Glomerular endothelial cell (primary cell): ENCODE measurements at regions not wholly inside any gene's neighbourhood (a gene's known extent, or its start where the extent isn't known, plus 50 kb on each side); places are given as distances from the start of the nearest gene placed in this dataset.

Experiments
- DNase-seq: peaks from one replicate; pipeline ENCODE4 v3.0.0-alpha.2; 2011; ENCODE audit warnings: low read depth, low spot score; ENCODE audit errors: extremely low read depth

DNA sequence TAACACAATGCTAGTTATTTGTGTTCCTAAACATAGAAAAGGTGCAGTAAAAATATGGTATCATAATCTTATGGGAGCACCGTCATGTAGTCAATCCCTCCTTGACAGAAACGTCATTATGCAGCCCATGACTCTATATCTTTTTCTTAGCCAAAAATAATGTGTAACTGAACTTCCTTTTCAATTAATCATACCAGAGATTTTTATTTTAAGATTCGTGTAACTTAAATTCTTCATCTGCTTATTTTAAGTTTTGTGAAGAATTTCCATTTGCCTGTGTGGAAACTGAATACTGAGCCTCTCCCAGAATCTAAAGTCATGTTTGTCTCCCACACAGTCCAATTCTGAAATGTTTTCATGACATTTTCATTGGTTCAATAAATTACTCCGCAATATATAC lies 699.1 kb downstream of the KCNA4 start:
- DNase-seq: no peak

DNA sequence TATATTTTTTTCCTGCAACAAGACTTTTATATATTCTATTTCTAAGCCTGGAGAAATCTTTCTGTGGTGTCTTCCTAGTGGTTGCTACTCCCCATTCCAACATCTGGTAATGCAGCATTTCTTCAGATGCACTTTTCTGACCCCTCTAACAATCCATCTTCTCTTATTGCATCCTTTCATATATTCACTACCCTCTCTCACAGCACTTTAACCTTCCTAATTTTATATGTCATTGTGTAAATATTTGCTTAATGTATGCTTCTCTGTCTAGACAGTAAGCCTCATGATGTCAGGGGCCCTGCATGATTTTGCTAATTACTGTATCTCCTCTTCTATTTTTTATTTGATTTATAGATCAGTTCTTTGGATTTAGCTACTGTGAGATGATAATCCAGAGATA lies 701.6 kb downstream of the KCNA4 start:
- no peak for DNase-seq

DNA sequence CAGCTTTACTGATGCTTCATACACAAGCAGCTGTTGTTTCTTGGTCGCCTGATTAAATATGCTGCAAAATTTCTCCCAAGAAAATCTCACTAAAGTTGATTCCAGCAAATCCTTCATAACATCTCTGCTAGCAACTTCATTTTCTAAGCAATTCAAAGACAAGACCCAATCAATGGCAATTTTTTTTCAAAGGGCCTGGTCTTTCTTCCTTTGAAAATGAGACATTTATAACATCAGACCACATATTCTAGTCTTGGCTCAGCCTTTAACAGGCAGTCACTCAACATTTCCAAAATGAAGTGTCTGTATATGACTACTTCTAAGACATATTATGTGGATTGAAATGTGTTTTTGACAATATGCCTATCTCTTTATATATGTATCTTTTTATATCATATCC lies 702.6 kb downstream of the KCNA4 start:
- no peak for DNase-seq

DNA sequence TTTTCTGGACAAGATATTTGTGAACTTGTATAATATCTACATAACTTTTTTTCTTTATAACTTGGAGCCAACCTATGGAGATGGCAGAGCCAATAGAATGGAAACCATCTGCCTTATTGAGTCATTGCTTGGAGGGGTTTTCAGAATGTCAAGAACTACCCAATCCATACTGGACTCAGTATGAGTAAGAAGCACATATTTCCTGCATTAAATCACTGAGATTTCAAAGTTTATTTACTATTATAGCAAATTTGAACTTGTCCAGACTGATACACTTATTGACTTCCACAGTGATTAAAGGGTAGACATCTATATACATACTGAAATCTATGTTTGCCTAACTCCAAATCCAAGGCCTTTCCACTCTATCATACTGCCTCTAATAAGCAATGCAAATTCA lies 704.0 kb downstream of the KCNA4 start:
- no peak for DNase-seq

DNA sequence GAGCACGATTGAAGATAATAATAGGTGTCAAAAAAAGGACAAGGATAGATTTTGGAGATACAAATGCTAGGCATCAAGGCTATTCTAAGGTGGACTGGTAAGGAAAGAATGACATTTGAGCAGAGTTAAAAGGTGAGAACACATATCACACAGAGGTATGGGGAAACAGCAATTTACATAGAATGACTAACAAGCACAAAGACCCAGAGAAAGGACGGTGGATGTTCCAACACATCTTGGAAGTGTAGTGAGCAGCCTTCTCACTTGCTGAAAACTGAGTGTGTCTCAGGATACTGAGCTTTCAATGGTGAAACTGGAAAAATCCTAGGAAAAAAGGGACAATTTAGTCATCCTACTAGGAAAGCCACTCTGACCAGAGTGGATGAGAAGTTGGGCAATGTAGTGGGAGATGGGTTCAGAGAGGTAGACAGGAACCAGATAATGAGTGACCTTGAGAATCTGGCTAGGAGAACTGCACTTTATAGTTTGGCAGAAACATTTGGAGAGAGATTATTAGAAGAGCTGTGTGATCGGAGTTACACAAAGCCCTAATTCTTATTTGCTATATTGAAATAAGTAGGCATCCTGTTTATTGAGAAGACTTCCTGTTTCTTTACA lies 706.0 kb downstream of the KCNA4 start:
- no peak for DNase-seq

DNA sequence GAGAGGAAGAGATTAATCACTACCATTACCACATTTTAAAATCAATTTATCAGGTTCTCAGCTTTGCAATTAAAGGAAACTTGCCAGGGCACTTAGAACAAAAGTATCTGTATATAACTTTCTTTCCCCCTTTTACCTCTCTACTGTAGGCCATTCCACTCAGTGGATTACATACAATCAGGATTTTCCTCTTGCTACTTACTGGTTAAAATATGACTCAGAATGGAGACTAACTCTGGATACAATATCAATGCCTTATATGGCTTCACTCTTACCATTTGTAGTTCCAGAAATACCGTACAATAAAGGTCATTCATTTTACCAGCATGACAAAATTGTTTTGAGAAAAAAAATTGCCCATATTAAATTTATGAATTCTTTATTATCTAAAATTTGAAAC lies 706.8 kb downstream of the KCNA4 start:
- DNase-seq: no peak

DNA sequence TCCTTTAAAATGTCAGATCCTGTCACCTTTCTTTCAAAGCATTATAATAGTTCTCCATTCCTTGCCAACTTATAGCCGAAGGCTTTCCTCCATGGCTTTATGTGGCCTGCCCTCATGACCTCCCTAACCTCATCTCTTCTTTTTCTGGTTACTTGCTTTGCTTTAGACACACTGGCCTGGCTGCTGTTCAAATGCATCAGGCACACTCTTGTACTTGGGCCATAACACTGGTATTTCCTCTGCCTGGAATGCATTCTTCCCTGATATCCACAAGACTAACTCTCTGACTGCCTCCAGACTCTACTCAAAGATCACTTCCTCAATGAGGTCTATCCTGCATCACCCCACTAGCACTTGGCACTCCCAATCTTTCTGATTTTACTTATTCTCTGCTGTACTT lies 710.3 kb downstream of the KCNA4 start:
- no peak for DNase-seq

DNA sequence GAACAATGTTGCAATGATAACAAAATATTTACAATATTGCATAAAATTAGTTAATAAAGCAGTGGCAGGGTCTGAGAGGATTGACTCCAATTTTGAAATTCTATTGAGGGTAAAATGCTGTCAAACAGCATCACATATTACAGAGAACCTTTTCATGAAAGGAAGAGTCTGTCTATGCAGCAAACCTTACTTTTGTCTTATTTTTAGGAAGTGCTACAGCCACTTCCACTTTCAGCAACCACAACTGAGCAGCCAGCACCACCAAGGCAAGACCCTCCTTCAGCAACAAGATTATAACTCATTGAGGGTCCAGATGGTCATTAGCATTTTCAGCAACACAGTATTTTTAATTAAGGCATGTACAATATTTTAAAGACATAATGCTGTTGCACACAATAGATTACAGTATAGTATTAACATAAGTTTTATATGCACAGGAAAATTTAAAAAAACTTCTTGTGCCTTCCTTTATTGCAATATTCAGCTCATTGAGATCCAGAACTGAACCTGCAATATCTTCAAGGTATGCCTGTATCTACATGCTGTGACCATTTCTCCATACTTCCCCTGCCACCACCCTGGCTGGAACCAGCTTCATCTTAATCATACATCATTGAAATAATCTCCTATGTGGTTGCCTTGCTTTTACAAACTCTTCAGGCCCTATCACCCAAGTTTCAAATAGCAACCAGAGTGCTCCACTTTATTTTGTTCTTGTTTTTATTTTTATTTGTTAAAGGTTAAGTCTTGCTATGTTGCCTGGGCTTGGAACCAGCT lies 711.2 kb downstream of the KCNA4 start:
- no peak for DNase-seq

DNA sequence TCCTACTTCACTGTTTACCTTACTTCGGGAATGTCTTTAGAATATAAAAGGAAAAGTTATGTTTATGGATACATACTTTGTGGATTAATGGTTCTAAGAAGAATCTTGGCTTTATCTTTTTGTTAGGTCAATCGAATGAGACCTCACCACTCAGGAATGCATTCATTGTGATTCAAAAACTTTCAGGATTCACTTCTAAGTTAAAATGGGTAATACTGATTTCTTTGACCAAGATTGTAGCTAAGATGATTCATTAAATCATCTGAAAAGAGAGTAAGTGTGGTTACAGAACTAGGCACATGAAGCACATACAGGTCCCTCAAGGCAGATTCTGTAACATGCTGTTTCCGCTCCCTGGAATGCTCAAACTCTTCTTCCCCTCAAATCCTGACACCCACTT lies 716.4 kb downstream of the KCNA4 start:
- no peak for DNase-seq

DNA sequence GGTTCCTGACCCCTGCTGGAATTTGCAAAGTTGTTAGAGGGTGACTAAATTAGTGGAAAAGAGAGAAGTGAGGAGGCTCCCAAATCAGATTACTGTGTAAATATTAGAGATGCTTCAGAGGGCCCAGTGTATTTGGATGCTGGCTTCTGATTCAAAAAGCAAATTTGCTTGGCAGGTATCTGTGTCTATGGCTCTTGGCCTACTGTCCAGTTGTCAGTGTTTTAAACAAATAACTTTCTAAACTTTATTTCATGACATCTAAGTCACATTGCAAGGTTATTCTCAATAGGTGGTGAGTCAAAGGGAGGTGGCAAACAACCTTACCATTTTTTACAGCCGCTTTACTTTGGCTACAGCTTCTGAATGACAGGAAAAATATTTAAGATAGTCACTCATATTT lies 720.1 kb downstream of the KCNA4 start:
- DNase-seq: no peak

DNA sequence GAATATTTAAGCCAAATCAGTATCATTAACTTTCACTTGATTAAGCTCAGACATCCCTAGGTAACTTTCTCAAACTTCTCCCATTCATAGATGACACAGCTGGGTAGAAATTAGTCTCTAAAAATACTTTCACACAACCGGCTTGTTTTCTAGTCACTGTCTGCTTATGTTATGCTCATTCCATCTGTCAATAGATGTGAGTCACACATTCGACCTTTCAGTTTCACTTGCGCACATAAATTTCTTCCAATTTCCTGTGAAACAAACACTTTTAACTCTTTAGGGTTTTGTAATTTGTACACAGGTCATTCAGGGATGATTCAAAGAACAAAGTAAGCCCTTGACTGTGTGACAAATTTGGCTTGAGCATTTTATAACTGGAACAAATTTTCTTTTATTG lies 723.0 kb downstream of the KCNA4 start:
- no peak for DNase-seq

DNA sequence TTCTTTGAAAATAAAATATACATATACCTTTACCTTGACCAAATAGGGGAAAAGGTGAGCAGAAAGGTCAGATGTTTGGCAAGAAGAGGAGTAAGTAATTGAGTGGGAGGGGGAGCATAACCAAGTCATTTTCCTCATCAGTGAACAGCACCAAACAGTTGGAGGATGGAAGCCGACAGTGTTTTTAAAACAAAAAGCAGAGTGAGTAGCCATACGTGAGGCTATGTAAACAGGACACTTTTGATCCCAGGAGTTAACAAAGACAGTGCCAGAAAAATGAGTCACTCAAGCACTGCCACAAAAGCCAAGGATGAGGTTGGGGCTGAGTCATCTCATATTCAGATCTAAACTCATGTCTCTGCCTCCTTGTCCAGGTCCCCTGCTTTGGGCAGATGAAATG lies 734.7 kb downstream of the KCNA4 start:
- peak; percentile 75 for DNase-seq

DNA sequence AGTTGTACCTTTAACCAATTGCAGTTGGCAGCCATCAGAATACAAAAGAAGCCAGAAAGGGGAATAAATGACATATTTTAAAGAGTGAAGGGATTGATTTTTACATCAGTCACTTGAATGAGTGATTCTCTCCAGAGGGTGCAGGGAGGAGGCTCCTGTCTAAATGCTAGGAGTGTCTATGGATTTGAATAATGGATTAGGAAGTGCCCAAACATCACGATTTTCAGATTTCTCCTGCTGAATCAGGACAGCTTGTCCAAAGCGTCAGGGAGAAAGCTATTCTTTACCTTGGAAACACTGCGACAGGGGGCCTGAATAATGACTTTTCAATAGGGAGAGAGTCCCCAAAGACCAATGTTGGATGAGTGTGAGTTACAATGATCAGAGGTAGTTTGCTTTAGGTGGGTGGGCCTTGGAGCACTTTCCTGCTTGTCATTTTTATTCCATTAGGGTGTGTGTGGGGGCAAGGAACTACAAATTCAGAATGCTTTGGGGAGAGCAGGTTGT lies 735.5 kb downstream of the KCNA4 start:
- no peak for DNase-seq

DNA sequence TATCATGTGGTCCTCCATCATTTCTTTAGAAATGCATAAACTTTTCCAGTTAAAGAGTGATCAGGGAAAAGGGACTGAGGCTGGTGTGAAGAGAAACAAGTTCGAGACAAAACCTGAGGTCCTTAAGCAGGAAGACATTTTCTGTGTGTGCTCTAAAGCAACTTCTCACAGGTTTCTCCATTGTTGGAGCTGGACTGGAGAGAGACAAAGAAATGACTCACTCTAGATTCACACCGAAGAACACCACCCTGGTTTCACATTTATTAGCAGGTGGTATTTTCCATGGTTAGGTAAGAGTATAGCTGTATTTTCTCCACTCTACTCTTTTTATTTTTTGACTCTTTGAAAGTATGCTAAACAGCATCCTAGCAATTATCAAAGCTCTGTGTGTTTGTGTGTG lies 736.4 kb downstream of the KCNA4 start:
- no peak for DNase-seq

DNA sequence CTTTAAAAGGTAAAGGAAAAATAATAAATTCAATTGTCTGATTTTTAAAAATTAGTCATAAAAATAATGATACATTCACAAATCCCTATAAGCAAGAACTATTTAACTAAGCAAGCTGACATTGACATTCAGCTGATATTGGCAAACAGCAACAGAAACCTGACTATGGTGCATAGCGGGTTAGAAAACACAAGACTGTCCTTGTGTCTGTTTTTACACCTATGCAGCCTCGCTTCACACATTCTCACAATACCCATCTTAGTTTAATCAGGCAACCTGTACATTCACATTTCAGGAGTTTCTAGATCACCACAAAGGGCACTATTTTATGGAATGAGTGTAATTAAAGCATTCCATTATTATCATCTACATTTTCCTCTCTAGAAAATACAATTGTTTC lies 737.1 kb downstream of the KCNA4 start:
- DNase-seq: no peak

DNA sequence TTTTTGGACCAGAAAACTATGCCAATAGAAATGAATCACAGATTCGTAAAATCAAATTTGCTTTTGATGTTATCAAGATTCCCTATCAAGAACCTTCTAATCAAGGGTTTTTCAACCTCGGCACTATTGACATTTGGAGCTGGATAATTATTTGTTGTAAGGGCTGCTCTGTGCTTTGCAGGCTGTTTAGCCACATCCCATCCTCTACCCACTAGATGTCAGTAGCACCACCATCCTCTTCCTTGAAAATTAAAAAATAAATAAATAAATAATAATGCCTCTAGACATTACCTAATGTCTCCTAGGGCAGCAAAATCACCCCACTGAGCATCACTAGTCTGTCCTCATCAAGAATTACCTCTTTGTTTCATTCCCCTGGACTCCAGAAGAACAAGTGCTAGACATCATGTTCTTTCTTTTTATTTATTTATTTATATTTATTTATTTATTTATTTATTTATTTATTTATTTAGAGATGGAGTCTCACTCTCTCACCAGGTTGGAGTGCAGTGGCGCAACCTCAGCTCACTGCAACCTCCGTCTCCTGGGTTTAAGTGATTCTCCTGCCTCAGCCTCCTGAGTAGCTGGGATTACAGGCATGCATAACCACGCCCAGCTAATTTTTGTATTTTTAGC lies 744.7 kb downstream of the KCNA4 start:
- DNase-seq: no peak

DNA sequence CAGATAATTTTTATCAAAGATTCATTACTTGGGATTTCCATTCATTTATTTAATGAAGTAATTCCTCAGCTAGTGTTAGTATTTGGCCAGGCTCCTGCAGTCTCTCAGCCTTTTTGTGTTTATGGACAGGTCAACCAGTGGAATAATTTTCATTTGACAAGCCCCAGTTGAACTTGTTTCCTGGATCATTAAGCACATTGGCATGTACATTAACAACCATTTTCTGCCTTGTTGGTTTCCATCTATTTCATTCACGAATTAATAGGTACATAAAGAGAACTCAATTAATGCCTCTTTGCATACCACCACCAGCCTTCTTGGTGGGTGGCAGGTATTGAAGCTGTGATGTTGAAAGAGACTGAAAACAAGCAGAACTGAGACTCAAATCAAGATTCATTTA lies 745.2 kb downstream of the KCNA4 start:
- no peak for DNase-seq

DNA sequence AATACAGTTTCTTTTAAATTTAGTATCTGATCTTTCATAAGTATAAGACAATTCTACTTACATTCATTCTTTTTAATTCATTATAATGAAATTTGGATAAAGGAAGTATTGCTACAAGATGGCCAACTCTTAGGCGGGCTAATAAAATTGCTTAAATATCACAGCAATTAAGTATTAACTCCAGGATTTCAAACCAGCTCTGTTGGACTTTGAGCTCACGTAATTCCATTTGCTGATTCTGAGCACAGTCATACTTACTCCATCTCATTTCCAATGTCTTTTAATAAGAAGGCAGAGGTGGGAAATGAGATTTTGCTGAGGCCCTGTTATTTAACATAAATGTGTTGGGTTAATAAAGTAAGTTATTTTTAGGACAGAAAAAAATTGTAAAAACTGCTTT lies 748.1 kb downstream of the KCNA4 start:
- no peak for DNase-seq

DNA sequence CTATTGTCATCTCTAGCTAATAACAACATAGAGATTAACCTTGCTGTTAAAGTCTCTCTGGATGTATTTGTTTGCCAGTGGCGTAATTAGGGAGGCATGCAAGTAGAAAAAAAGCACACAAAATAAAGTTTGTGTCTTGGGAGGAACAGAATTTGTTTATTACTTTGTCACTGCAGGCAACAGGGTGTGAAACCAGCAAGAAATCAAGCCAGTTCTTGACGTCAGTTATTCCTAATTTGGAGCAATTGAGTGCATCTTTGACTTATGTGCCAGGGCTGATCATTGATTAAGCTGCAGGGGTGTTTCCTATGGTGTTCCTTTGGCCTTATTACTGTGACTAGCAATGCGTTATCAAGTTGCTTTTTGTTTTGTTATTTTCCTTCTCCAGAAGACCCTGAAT lies 751.0 kb downstream of the KCNA4 start:
- no peak for DNase-seq

DNA sequence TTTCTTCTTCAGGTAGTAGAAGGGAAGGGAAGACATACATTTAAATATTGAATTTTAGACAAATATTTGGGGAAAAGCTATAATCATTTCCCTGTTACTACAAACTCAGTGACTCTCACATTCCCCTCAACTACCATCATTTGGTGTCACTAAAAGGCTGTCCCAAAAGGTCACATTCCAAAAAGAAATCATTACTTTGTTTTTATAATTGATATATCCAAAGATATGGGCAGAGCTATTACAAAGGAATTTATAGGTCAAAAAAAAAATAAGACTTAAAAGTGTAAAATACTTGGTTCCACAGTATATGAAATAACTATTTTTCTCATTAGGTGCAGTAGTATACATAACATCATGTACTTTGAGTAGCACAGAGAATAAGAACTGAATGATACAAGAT lies 751.4 kb downstream of the KCNA4 start:
- no peak for DNase-seq

DNA sequence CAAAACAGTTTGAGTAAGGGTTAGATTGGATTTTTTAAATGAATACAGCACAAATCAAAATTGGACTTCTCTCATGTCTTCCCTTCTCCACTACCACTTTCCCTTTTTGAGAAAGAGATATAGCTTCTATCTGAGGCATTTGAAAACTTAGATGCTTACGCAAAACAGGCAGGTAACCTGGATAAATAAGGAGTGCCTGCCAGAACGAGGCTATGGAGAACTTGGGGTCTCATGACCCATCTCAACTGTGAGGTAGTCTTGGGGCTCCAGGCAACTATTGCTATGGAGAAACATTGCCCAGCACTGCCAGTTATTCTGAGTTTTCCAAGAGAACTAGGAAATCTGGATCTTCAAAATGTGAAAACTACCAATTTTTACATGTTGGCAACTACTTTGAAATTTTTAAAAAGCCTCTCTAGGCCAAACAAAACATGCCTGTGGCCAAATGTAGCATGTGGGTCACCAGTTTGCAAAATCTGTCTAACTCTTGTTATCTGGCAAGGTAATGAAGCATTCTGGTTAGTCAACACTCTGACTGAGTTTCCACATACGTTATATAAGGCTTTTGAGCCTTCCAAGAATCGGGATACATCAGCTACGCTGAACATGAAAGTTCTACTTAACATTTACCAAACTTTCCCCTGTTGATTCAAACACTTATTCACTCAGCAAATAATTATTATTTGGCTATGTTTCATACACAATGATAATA lies 752.7 kb downstream of the KCNA4 start:
- no peak for DNase-seq

DNA sequence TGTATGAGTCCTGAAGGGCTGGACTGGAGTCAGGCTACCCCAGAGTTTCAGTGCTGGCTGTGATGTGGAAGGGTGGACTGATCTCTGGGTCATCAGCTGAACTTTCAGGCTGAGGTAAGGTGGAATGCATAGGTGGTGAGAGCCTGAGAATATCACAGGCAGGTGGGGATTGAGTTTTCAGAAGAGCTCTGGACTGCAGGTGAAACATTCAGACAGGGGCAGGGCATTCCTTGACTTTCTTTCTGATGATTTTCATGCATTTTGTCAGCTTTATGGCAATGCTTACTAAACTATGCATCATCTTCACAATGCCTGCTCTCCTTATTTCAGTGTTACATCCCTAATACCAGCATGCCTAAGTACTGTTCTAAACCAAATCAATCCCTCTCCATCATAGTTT lies 755.0 kb downstream of the KCNA4 start:
- no peak for DNase-seq
